ENCODE measurements at regions not wholly inside any gene's neighbourhood (a gene's known extent, or its start where the extent isn't known, plus 50 kb on each side); places are given as distances from the start of the nearest gene placed in this dataset.

DNA sequence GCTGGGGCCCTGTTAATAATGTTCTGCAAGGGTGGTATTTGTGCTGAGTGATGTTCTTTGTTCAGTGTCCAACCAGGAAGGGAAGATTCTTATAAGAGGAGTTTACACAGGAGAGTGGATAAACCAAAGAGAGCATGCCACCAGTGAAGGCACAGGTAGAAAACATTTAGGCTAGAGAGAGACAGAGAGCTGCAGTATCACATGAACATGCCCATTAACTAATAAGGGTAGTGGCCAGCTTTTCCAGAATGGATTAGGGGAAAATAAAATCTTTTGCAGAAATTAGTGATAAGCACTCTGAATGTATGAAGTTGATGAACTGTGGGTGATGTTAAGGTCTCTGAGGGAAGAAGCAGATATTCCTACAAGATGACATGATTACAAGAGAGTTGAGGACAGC is 54.1 kb upstream of the PRLR start:
- no peak overlapping the region for H3K4me3 ChIP-seq (ENCODE audit: low read length)
- no peaks in the 10 kb centered on the region for H3K27me3 ChIP-seq (ENCODE audit: control insufficient read depth, insufficient read depth, low read length)
- no peaks in the 10 kb centered on the region for H3K36me3 ChIP-seq (ENCODE audit: control insufficient read depth, insufficient read depth, low read length)
- DNase-seq = no peak
- H3K4me1 ChIP-seq (ENCODE audit: control insufficient read depth, insufficient read depth, low read length) = no peaks in the 10 kb centered on the region
- no peaks in the 10 kb centered on the region for H3K9me3 ChIP-seq (replicated peaks; ENCODE audit: control insufficient read depth, low read depth, low read length)
- no peak overlapping the region for H3K27ac ChIP-seq (ENCODE audit: low read length)

DNA sequence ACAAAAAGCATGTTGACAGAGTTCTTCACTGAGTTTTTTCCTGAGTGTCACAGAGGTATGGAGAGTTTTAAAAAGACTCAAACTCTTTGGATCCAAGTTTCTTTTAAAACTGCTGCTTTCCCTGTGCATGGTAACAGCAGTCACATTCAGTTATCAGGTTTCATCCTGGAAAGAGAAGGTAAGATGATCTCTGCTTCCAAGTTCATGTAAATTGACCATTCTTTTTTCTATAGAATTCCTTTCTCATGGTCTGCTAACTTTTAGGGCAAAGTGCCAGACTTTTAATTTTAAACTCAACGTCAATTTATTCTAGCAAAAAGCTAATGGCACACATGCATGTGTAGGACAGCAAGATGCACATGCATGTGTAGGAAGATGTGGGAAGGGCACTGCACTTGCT is 52.5 kb upstream of the PRLR start:
- WGBS (ENCODE audit: insufficient coverage) = no CpG with 5 or more reads among the region's 1 CpG
- H3K9me3 ChIP-seq (replicated peaks; ENCODE audit: control insufficient read depth, low read depth, low read length) = no peaks in the 10 kb centered on the region
- no peak for DNase-seq

DNA sequence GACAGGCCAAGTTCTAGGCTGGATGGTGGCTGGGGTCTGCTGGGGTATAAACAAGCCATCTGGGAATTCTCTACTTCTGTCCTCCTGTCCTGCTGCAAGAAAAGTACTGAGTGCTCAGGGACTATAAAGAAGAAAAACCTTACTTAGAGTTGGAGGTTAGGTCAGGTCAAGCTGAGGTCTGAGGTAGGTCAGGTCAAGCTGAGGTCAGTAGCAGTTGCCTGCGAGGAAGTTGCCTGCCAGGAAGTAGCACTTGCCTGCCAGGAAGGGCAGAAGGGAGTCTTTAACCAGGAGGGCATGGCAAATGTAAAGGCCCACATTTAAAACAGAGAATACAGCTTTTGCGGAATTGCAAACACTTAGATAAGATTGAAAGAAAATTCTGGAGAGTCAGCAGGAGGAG is 51.3 kb upstream of the PRLR start:
- no peaks in the 10 kb centered on the region for H3K9me3 ChIP-seq (replicated peaks; ENCODE audit: control insufficient read depth, low read depth, low read length)
- 57% methylated on average over 2 of the region's 2 CpGs for WGBS (ENCODE audit: insufficient coverage)
- no peak overlapping the region for H3K27ac ChIP-seq (ENCODE audit: low read length)
- DNase-seq = no peak
- H3K36me3 ChIP-seq (ENCODE audit: control insufficient read depth, insufficient read depth, low read length) = no peaks in the 10 kb centered on the region
- no peaks in the 10 kb centered on the region for H3K4me1 ChIP-seq (ENCODE audit: control insufficient read depth, insufficient read depth, low read length)
- no peaks in the 10 kb centered on the region for H3K27me3 ChIP-seq (ENCODE audit: control insufficient read depth, insufficient read depth, low read length)
- no peak overlapping the region for H3K4me3 ChIP-seq (ENCODE audit: low read length)

More for the DNA sequence above, 52.5 kb upstream of the PRLR start:
- H3K36me3 ChIP-seq (ENCODE audit: control insufficient read depth, insufficient read depth, low read length) = no peaks in the 10 kb centered on the region
- H3K27me3 ChIP-seq (ENCODE audit: control insufficient read depth, insufficient read depth, low read length) = no peaks in the 10 kb centered on the region
- H3K4me1 ChIP-seq (ENCODE audit: control insufficient read depth, insufficient read depth, low read length) = no peaks in the 10 kb centered on the region
- no peak overlapping the region for H3K4me3 ChIP-seq (ENCODE audit: low read length)
- H3K27ac ChIP-seq (ENCODE audit: low read length) = no peak overlapping the region
